Stimulated activated naive CD8-positive, alpha-beta T cell treated with anti-CD3 and anti-CD28 coated beads, Interleukin-15, Interleukin-2, amounts not matched to agents 100 ng/mL and 50 ng/mL, for 24 hours (primary cell): ENCODE measurements at regions not wholly inside any gene's neighbourhood (a gene's known extent, or its start where the extent isn't known, plus 50 kb on each side); places are given as distances from the start of the nearest gene placed in this dataset.
"Not testable (repeated sequence)": the region's sequence is repeated elsewhere in the genome, so short reads cannot be mapped to it uniquely, and the experiment has no call there.

Experiments used
- H3K27ac Mint-ChIP-seq: one replicate; pipeline ENCODE4 v1.8.0; 2021; ENCODE audit warnings: mild to moderate bottlenecking, mixed read lengths
- H3K27me3 Mint-ChIP-seq: one replicate; pipeline ENCODE4 v1.8.0; 2021; ENCODE audit warnings: mixed read lengths
- H3K36me3 Mint-ChIP-seq: one replicate; pipeline ENCODE4 v1.8.0; 2021; ENCODE audit warnings: low read depth, mixed read lengths
- H3K4me1 Mint-ChIP-seq: one replicate; pipeline ENCODE4 v1.8.0; 2021; ENCODE audit warnings: low read depth, mixed read lengths
- H3K4me3 Mint-ChIP-seq: one replicate; pipeline ENCODE4 v1.8.0; 2021; ENCODE audit warnings: mild to moderate bottlenecking, mixed read lengths
- H3K9me3 Mint-ChIP-seq: one replicate; pipeline ENCODE4 v1.8.0; 2021; ENCODE audit warnings: mixed read lengths

- Mint-ChIP-seq H3K27ac (no peak overlapping the region), H3K27me3 (no peaks in the 10 kb centered on the region)
These were observed 788.4 kb downstream of the AACS start for GRCh38 chr12:125853670-125854069.

GRCh38 chr12:125856366-125856765 is 791.1 kb downstream of the AACS start:
- H3K4me1 Mint-ChIP-seq = no peaks in the 10 kb centered on the region
- H3K36me3 Mint-ChIP-seq = no peaks in the 10 kb centered on the region
- no peak overlapping the region for H3K27ac Mint-ChIP-seq
- peaks cover 9% of the 10 kb centered on the region for H3K27me3 Mint-ChIP-seq
- no peak overlapping the region for H3K4me3 Mint-ChIP-seq
- H3K9me3 Mint-ChIP-seq = peaks cover 6% of the 10 kb centered on the region

More at GRCh38 chr12:125853670-125854069, 788.4 kb downstream of the AACS start:
- no peaks in the 10 kb centered on the region for H3K4me1 Mint-ChIP-seq
- peaks cover 6% of the 10 kb centered on the region for H3K9me3 Mint-ChIP-seq
- H3K4me3 Mint-ChIP-seq = no peak overlapping the region
- H3K36me3 Mint-ChIP-seq = no peaks in the 10 kb centered on the region

DNA sequence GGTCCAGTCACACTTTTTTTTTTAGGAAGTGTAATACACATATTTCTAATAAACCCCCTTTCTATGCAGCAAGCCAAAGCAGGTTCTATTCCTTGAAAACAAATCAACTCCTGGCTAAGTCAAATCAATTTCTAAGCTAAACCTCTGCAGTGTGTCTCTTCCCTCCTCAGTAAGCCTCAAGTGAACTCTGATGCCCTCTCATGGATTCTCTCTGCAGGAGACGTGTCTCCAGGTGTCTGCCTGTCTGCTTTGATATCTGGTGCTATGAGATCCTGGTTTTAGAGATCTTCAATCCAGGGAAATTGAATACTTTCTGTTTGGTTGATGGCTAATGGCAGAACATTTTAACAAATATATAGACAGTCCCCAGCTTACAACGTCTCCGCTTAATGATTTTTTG is 791.7 kb downstream of the AACS start:
- no peak overlapping the region for H3K27ac Mint-ChIP-seq
- H3K27me3 Mint-ChIP-seq = peaks cover 9% of the 10 kb centered on the region

GRCh38 chr12:125860672-125861288 is 795.5 kb downstream of the AACS start:
- H3K36me3 Mint-ChIP-seq = no peaks in the 10 kb centered on the region
- H3K4me1 Mint-ChIP-seq = no peaks in the 10 kb centered on the region
- no peak overlapping the region for H3K4me3 Mint-ChIP-seq
- no peak overlapping the region for H3K27ac Mint-ChIP-seq
- peaks cover 9% of the 10 kb centered on the region for H3K27me3 Mint-ChIP-seq
- H3K9me3 Mint-ChIP-seq = peaks cover 3% of the 10 kb centered on the region

More for the DNA sequence above, 791.7 kb downstream of the AACS start:
- no peaks in the 10 kb centered on the region for H3K4me1 Mint-ChIP-seq
- H3K36me3 Mint-ChIP-seq = no peaks in the 10 kb centered on the region
- no peak overlapping the region for H3K4me3 Mint-ChIP-seq
- H3K9me3 Mint-ChIP-seq = peaks cover 6% of the 10 kb centered on the region

GRCh38 chr12:125861299-125862281 is 796.4 kb downstream of the AACS start:
- no peak overlapping the region for H3K4me3 Mint-ChIP-seq
- no peaks in the 10 kb centered on the region for H3K36me3 Mint-ChIP-seq
- peaks cover 8% of the 10 kb centered on the region for H3K9me3 Mint-ChIP-seq
- H3K27ac Mint-ChIP-seq = no peak overlapping the region
- no peaks in the 10 kb centered on the region for H3K4me1 Mint-ChIP-seq
- peaks cover 9% of the 10 kb centered on the region for H3K27me3 Mint-ChIP-seq

- H3K4me1 Mint-ChIP-seq, H3K27me3 Mint-ChIP-seq, H3K4me3 Mint-ChIP-seq, H3K27ac Mint-ChIP-seq, H3K36me3 Mint-ChIP-seq, H3K9me3 Mint-ChIP-seq: not testable (repeated sequence)
These were observed 800.0 kb downstream of the AACS start for GRCh38 chr12:125865236-125865635.

- H3K9me3 Mint-ChIP-seq = no peaks in the 10 kb centered on the region
- no peaks in the 10 kb centered on the region for H3K4me1 Mint-ChIP-seq
- H3K36me3 Mint-ChIP-seq = no peaks in the 10 kb centered on the region
- H3K27ac Mint-ChIP-seq = no peak overlapping the region
- no peaks in the 10 kb centered on the region for H3K27me3 Mint-ChIP-seq
- H3K4me3 Mint-ChIP-seq = no peak overlapping the region
These were observed 806.8 kb downstream of the AACS start for GRCh38 chr12:125871811-125872594.

GRCh38 chr12:125873016-125873415 is 807.8 kb downstream of the AACS start:
- Mint-ChIP-seq H3K4me3 (no peak overlapping the region), H3K36me3 (no peaks in the 10 kb centered on the region), H3K9me3 (no peaks in the 10 kb centered on the region), H3K27me3 (no peaks in the 10 kb centered on the region), H3K4me1 (no peaks in the 10 kb centered on the region), H3K27ac (no peak overlapping the region)

DNA sequence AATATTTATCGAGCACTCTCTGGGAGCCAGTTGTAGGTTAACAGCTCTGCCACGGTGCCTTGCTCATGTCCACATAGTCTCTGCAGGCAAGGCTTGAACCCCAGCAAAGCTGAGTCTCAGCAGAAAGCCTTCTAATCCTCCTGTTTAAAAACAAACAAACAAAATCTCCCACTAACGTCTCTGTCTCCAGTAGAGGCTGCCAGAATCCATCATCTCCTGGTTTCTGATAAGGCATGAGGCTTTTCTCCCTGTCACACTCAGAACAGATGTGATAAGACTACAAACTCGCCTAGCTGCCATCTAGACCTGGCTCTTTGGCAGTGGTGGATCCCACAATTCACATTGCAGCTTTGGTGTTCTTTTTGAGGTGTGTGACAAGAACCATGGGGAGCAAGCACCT is 813.2 kb downstream of the AACS start:
- no peaks in the 10 kb centered on the region for H3K36me3 Mint-ChIP-seq
- H3K27me3 Mint-ChIP-seq = no peaks in the 10 kb centered on the region
- no peak overlapping the region for H3K4me3 Mint-ChIP-seq
- H3K27ac Mint-ChIP-seq = no peak overlapping the region
- H3K9me3 Mint-ChIP-seq = no peaks in the 10 kb centered on the region
- H3K4me1 Mint-ChIP-seq = no peaks in the 10 kb centered on the region

- H3K27me3 Mint-ChIP-seq = no peaks in the 10 kb centered on the region
- H3K27ac Mint-ChIP-seq = no peak overlapping the region
- no peaks in the 10 kb centered on the region for H3K36me3 Mint-ChIP-seq
- H3K4me1 Mint-ChIP-seq = no peaks in the 10 kb centered on the region
- H3K9me3 Mint-ChIP-seq = no peaks in the 10 kb centered on the region
- no peak overlapping the region for H3K4me3 Mint-ChIP-seq
These were observed 816.9 kb downstream of the AACS start for GRCh38 chr12:125882141-125882540.

DNA sequence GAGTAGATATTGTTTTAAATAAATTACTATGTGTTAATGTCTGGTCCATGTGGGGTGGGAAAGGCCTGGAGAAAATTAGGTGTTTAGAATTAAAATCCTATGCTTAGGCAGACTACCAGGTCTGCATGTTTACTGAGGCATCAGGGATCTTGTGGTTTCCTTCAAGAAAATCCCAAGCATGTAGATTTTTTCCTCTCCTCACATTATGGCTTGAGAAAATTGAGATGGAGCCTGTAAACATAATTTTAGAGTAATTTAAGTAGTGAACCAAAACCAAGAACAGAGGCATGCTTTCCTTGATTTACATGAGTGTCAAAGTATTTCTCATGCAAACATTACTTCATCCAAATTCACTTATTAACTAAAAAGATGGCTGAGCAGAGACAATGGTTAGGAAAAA is 823.7 kb downstream of the AACS start:
- Mint-ChIP-seq H3K4me3 (no peak overlapping the region), H3K27me3 (no peaks in the 10 kb centered on the region), H3K36me3 (no peaks in the 10 kb centered on the region), H3K4me1 (no peaks in the 10 kb centered on the region), H3K9me3 (no peaks in the 10 kb centered on the region), H3K27ac (no peak overlapping the region)

DNA sequence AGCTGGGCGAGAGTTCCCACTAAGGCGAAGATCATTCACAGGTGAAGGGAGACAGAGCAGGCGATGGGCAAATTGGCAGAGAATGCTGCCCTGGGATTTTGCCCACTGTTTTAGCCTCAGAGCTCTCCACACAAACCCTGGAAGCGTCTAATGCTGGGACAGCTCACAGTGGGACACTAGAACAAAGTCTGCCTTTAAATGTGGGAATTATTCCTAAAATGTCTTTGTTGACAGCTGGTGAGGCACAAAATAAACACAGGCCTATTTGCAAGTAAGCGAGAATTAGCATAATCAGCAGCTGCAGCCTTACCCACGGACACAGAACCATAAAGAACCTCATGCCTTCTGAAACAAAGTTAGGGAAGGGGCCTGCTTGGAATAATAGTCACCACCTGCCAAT is 824.5 kb downstream of the AACS start:
- no peaks in the 10 kb centered on the region for H3K9me3 Mint-ChIP-seq
- H3K4me3 Mint-ChIP-seq = no peak overlapping the region
- H3K27ac Mint-ChIP-seq = no peak overlapping the region
- H3K4me1 Mint-ChIP-seq = no peaks in the 10 kb centered on the region
- H3K36me3 Mint-ChIP-seq = no peaks in the 10 kb centered on the region
- H3K27me3 Mint-ChIP-seq = no peaks in the 10 kb centered on the region

- Mint-ChIP-seq H3K36me3 (no peaks in the 10 kb centered on the region), H3K27me3 (no peaks in the 10 kb centered on the region), H3K9me3 (no peaks in the 10 kb centered on the region), H3K4me1 (no peaks in the 10 kb centered on the region), H3K27ac (no peak overlapping the region), H3K4me3 (no peak overlapping the region)
These were observed 825.2 kb downstream of the AACS start for GRCh38 chr12:125890366-125890905.

DNA sequence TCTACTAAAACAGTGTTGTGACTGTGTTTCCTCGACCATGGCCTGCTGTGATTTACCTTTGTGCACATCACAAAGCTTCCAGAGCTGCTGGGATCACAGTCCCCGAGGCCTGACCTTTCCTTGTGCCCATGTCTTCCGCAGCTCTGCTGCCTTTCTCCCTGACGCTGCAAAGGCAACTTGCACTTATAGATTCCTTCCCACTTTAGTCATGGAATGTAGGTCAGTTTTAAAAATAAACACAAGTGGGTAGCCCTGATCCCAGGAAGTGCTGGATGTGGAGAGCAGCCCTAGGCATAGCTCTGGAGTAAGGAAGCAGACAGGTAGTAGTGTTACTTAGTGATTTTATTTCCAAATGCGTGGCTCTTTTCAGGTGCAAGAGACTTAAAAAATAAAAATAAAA is 825.7 kb downstream of the AACS start:
- no peaks in the 10 kb centered on the region for H3K36me3 Mint-ChIP-seq
- no peak overlapping the region for H3K4me3 Mint-ChIP-seq
- H3K27me3 Mint-ChIP-seq = no peaks in the 10 kb centered on the region
- H3K4me1 Mint-ChIP-seq = no peaks in the 10 kb centered on the region
- no peaks in the 10 kb centered on the region for H3K9me3 Mint-ChIP-seq
- H3K27ac Mint-ChIP-seq = no peak overlapping the region

- no peaks in the 10 kb centered on the region for H3K36me3 Mint-ChIP-seq
- H3K4me3 Mint-ChIP-seq = no peak overlapping the region
- H3K9me3 Mint-ChIP-seq = no peaks in the 10 kb centered on the region
- H3K4me1 Mint-ChIP-seq = no peaks in the 10 kb centered on the region
- H3K27ac Mint-ChIP-seq = no peak overlapping the region
- no peaks in the 10 kb centered on the region for H3K27me3 Mint-ChIP-seq
These were observed 827.0 kb downstream of the AACS start for GRCh38 chr12:125892276-125892675.
